IMR-90 (cell line): ENCODE measurements at regions not wholly inside any gene's neighbourhood (a gene's known extent, or its start where the extent isn't known, plus 50 kb on each side); places are given as distances from the start of the nearest gene placed in this dataset.

Source experiments
- ATAC-seq: fragments of 200-7000 bp; cut with Tn5 transposase; 2 replicates; pipeline ENCODE4 v1.9.1; 2020; ENCODE audit warnings: low read depth, mild to moderate bottlenecking, moderate library complexity
- BruUV-seq: library from RNA; stranded (reverse); fragments of 400-500 nt; replicated peaks from 2 replicates; lab custom pipeline; 2021; lab: Mats Ljungman, UMichigan
- CTCF ChIA-PET: fragments of 300-600 bp; formaldehyde crosslinking; extraction: SDS; loops from one replicate; lab custom pipeline; 2021; ENCODE audit warnings: antibody characterized with exemption; lab: Yijun Ruan, JAX
- POLR2A ChIA-PET: fragments of 300-600 bp; sonication (Branson Sonifier 250); formaldehyde crosslinking; loops from one replicate; lab custom pipeline; 2022; ENCODE audit warnings: antibody characterized with exemption; ENCODE audit not compliant: unreplicated experiment; lab: Charles Lee
- DNase-seq: peaks from one replicate; pipeline ENCODE4 v3.0.0; 2013
- H2AFZ ChIP-seq: replicated peaks from 2 replicates; pipeline ENCODE3; 2013; ENCODE audit warnings: low read length, mild to moderate bottlenecking; ENCODE audit not compliant: poor library complexity
- H2AK5ac ChIP-seq: 2 replicates; pipeline ENCODE4 v1.6.1; 2013; ENCODE audit warnings: low read depth, low read length, inconsistent platforms
- H2AK9ac ChIP-seq: replicated peaks from 2 replicates; pipeline ENCODE3; 2013; ENCODE audit warnings: mild to moderate bottlenecking, low read depth, low read length, moderate library complexity; ENCODE audit not compliant: poor library complexity
- H2BK120ac ChIP-seq: 2 replicates; pipeline ENCODE4 v1.6.1; 2013; ENCODE audit warnings: low read depth, low read length, inconsistent platforms
- H2BK15ac ChIP-seq: 3 replicates; pipeline ENCODE4 v1.6.1; 2013; ENCODE audit warnings: low read depth, low read length, inconsistent platforms
- H2BK20ac ChIP-seq: 2 replicates; pipeline ENCODE4 v1.6.1; 2013; ENCODE audit warnings: low read depth, mild to moderate bottlenecking, inconsistent platforms, low read length, moderate library complexity
- H2BK5ac ChIP-seq: 2 replicates; pipeline ENCODE4 v1.6.1; 2013; ENCODE audit warnings: mild to moderate bottlenecking, low read depth, low read length, inconsistent platforms; ENCODE audit not compliant: poor library complexity, severe bottlenecking
- H3K14ac ChIP-seq: replicated peaks from 2 replicates; pipeline ENCODE4 v1.6.1; 2013; ENCODE audit warnings: low read depth, low read length, inconsistent platforms
- H3K18ac ChIP-seq: 2 replicates; pipeline ENCODE4 v1.6.1; 2013; ENCODE audit warnings: low read depth, low read length, control low read depth
- H3K23ac ChIP-seq: 2 replicates; pipeline ENCODE4 v1.6.1; 2013; ENCODE audit warnings: low read depth, low read length, inconsistent platforms
- H3K27ac ChIP-seq: 2 replicates; pipeline ENCODE4 v1.5.1; 2013; ENCODE audit warnings: mild to moderate bottlenecking, control low read depth, low read length; ENCODE audit not compliant: insufficient read depth
- H3K27me3 ChIP-seq: 2 replicates; pipeline ENCODE4 v1.6.1; 2013; ENCODE audit warnings: low read length; ENCODE audit not compliant: control insufficient read depth, insufficient read depth
- H3K36me3 ChIP-seq: 2 replicates; pipeline ENCODE4 v1.6.1; 2013; ENCODE audit warnings: low read length, mixed read lengths; ENCODE audit not compliant: control insufficient read depth, insufficient read depth
- H3K4ac ChIP-seq: 2 replicates; pipeline ENCODE4 v1.6.1; 2013; ENCODE audit warnings: low read depth, low read length, inconsistent platforms
- H3K4me1 ChIP-seq: 2 replicates; pipeline ENCODE4 v1.6.1; 2013; ENCODE audit warnings: low read length, mixed read lengths; ENCODE audit not compliant: control insufficient read depth, insufficient read depth
- H3K4me2 ChIP-seq: 2 replicates; pipeline ENCODE4 v1.6.1; 2013; ENCODE audit warnings: low read depth, mild to moderate bottlenecking, control low read depth, low read length, moderate library complexity
- H3K4me3 ChIP-seq: 2 replicates; pipeline ENCODE4 v1.5.1; 2013; ENCODE audit warnings: low read depth, mild to moderate bottlenecking, control low read depth, low read length, moderate library complexity; ENCODE audit not compliant: insufficient read depth
- H3K56ac ChIP-seq: 2 replicates; pipeline ENCODE4 v1.6.1; 2013; ENCODE audit warnings: low read length, inconsistent platforms; ENCODE audit not compliant: insufficient read depth; ENCODE audit errors: extremely low read depth
- H3K79me1 ChIP-seq, 2 experiments: 2 replicates each; pipeline ENCODE4 v1.6.1; 2013; ENCODE audit warnings: low read length in 2 of 2, inconsistent platforms in 1 of 2, low read depth in 1 of 2
- H3K9ac ChIP-seq: 2 replicates; pipeline ENCODE4 v1.6.1; 2013; ENCODE audit warnings: low read depth, low read length, control low read depth
- H3K9me1 ChIP-seq: 2 replicates; pipeline ENCODE4 v1.6.1; 2013; ENCODE audit warnings: low read length, inconsistent platforms; ENCODE audit not compliant: insufficient read depth
- H3K9me3 ChIP-seq: 2 replicates; pipeline ENCODE4 v1.6.1; 2013; ENCODE audit warnings: low read length; ENCODE audit not compliant: control insufficient read depth, insufficient read depth
- H4K20me1 ChIP-seq: 2 replicates; pipeline ENCODE4 v1.6.1; 2013; ENCODE audit warnings: low read length, inconsistent platforms; ENCODE audit not compliant: insufficient read depth
- H4K5ac ChIP-seq: 2 replicates; pipeline ENCODE4 v1.6.1; 2013; ENCODE audit warnings: mild to moderate bottlenecking, low read depth, low read length, control low read depth
- H4K8ac ChIP-seq, 2 experiments: 2 replicates each; pipeline ENCODE4 v1.6.1; 2013; ENCODE audit warnings: low read depth in 2 of 2, low read length in 2 of 2, control low read depth in 1 of 2, inconsistent platforms in 1 of 2
- H4K91ac ChIP-seq: 2 replicates; pipeline ENCODE4 v1.6.1; 2013; ENCODE audit warnings: low read depth, low read length, inconsistent platforms; ENCODE audit not compliant: insufficient read depth
- BHLHE40 ChIP-seq: fragments of 150-350 bp; IDR thresholded peaks from 2 replicates; pipeline ENCODE4 v1.6.1; 2016; ENCODE audit warnings: mild to moderate bottlenecking, low read depth, low read length
- CEBPB ChIP-seq: IDR thresholded peaks from 2 replicates; pipeline ENCODE4 v1.6.1; 2012; ENCODE audit warnings: low read depth, low read length, improper control_type of control experiment
- FOS ChIP-seq: fragments of 150-350 bp; IDR thresholded peaks from 2 replicates; pipeline ENCODE4 v1.6.1; 2016; ENCODE audit warnings: low read depth, low read length
- MAZ ChIP-seq: IDR thresholded peaks from 2 replicates; pipeline ENCODE4 v1.6.1; 2012; ENCODE audit warnings: low read depth, mild to moderate bottlenecking, low read length, improper control_type of control experiment, moderate library complexity, borderline replicate concordance
- POLR2A ChIP-seq: IDR thresholded peaks from 2 replicates; pipeline ENCODE4 v1.6.1; 2012; ENCODE audit warnings: mild to moderate bottlenecking, low read depth, low read length
- RCOR1 ChIP-seq: IDR thresholded peaks from 2 replicates; pipeline ENCODE4 v1.6.1; 2012; ENCODE audit warnings: mild to moderate bottlenecking, low read length, improper control_type of control experiment; ENCODE audit not compliant: insufficient replicate concordance
- RFX5 ChIP-seq: IDR thresholded peaks from 2 replicates; pipeline ENCODE4 v1.8.0; 2012; ENCODE audit warnings: low read depth, mild to moderate bottlenecking, low read length, moderate library complexity
- SMC3 ChIP-seq: fragments of 150-350 bp; IDR thresholded peaks from 2 replicates; pipeline ENCODE4 v1.6.1; 2016; ENCODE audit warnings: low read depth, mild to moderate bottlenecking, antibody characterized with exemption, low read length, moderate library complexity
- WGBS, 2 experiments: methylation state at CpG; one replicate each; pipeline versions ENCODE4 v1.1.5 to v1.1.7; 2013; ENCODE audit warnings: missing lambda C conversion rate in 2 of 2; ENCODE audit not compliant: insufficient read length in 1 of 2; ENCODE audit errors: extremely low coverage in 2 of 2; 5-methylcytosine and 5-hydroxymethylcytosine counted together
- dilution Hi-C: fragments of 300-500 bp; cut with HindIII; formaldehyde crosslinking; loops from one replicate; pipeline ENCODE4 v1.14.3; 2018; ENCODE audit warnings: low sequenced_read_pairs; ENCODE audit not compliant: unreplicated experiment
- in situ Hi-C: fragments of 300-500 bp; cut with MboI; formaldehyde crosslinking; loops from 3 replicates; pipeline ENCODE4 v1.14.3; 2019; ENCODE audit warnings: low sequenced_read_pairs, inconsistent platforms, mixed read lengths
- intact Hi-C: fragments of 100-400 bp; cut with micrococcal nuclease; formaldehyde crosslinking; loops from 2 replicates; pipeline ENCODE4 v1.10.0; 2022
- TF ChIP-seq, protein P1 (sequence below): fragments of 150-350 bp; IDR thresholded peaks from 2 replicates; pipeline ENCODE4 v1.6.1; 2017; ENCODE audit warnings: mild to moderate bottlenecking, antibody characterized with exemption, low read length, low read depth
- TF ChIP-seq, protein P2 (sequence below): conservative IDR thresholded peaks from 2 replicates; pipeline ENCODE4 v1.5.1; 2012; ENCODE audit warnings: mild to moderate bottlenecking, low read depth, low read length, improper control_type of control experiment
- TF ChIP-seq, protein P3 (sequence below): fragments of 150-350 bp; IDR thresholded peaks from 2 replicates; pipeline ENCODE4 v1.6.1; 2016; ENCODE audit warnings: low read depth, mild to moderate bottlenecking, low read length, moderate library complexity, borderline replicate concordance

GRCh38 chr7:81029511-81029910 lies 110.7 kb upstream of the SEMA3C start:
- ATAC-seq (no peak), DNase-seq (no peak)
- no peak overlapping the region for H3K18ac ChIP-seq
- no peak overlapping the region for H2AK5ac ChIP-seq
- no peaks in the 10 kb centered on the region for H3K9me1 ChIP-seq
- H4K5ac ChIP-seq, result no peak overlapping the region
- H3K36me3 ChIP-seq, result no peaks in the 10 kb centered on the region
- no peak overlapping the region for H2BK20ac ChIP-seq
- in situ Hi-C loops (no loop called here), dilution Hi-C loops (no loop called here), intact Hi-C loops (no loop called here)
- no peak overlapping the region for H3K27ac ChIP-seq
- H3K23ac ChIP-seq, result no peak overlapping the region
- no peak overlapping the region for H4K91ac ChIP-seq
- H4K20me1 ChIP-seq, result no peaks in the 10 kb centered on the region
- H2BK120ac ChIP-seq, result no peak overlapping the region
- no peak overlapping the region for H3K4me3 ChIP-seq
- H2BK5ac ChIP-seq, result no peak overlapping the region
- no peak for TF ChIP-seq CEBPB
- no peak for TF ChIP-seq FOS
- TF ChIP-seq SMC3, result no peak
- TF ChIP-seq, protein P1, sequence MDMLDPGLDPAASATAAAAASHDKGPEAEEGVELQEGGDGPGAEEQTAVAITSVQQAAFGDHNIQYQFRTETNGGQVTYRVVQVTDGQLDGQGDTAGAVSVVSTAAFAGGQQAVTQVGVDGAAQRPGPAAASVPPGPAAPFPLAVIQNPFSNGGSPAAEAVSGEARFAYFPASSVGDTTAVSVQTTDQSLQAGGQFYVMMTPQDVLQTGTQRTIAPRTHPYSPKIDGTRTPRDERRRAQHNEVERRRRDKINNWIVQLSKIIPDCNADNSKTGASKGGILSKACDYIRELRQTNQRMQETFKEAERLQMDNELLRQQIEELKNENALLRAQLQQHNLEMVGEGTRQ, result no peak
- no peak for TF ChIP-seq BHLHE40
- TF ChIP-seq, protein P2, sequence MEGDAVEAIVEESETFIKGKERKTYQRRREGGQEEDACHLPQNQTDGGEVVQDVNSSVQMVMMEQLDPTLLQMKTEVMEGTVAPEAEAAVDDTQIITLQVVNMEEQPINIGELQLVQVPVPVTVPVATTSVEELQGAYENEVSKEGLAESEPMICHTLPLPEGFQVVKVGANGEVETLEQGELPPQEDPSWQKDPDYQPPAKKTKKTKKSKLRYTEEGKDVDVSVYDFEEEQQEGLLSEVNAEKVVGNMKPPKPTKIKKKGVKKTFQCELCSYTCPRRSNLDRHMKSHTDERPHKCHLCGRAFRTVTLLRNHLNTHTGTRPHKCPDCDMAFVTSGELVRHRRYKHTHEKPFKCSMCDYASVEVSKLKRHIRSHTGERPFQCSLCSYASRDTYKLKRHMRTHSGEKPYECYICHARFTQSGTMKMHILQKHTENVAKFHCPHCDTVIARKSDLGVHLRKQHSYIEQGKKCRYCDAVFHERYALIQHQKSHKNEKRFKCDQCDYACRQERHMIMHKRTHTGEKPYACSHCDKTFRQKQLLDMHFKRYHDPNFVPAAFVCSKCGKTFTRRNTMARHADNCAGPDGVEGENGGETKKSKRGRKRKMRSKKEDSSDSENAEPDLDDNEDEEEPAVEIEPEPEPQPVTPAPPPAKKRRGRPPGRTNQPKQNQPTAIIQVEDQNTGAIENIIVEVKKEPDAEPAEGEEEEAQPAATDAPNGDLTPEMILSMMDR, result no peak
- no peak for TF ChIP-seq RCOR1
- no peak for TF ChIP-seq POLR2A
- TF ChIP-seq RFX5, result no peak
- TF ChIP-seq, protein P3, sequence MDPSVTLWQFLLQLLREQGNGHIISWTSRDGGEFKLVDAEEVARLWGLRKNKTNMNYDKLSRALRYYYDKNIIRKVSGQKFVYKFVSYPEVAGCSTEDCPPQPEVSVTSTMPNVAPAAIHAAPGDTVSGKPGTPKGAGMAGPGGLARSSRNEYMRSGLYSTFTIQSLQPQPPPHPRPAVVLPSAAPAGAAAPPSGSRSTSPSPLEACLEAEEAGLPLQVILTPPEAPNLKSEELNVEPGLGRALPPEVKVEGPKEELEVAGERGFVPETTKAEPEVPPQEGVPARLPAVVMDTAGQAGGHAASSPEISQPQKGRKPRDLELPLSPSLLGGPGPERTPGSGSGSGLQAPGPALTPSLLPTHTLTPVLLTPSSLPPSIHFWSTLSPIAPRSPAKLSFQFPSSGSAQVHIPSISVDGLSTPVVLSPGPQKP, result no peak
- no peak for TF ChIP-seq MAZ
- H2BK15ac ChIP-seq, result no peak overlapping the region
- no peak overlapping the region for H2AK9ac ChIP-seq
- BruUV-seq, result no TSS peak
- H3K9me3 ChIP-seq, result no peaks in the 10 kb centered on the region
- H2AFZ ChIP-seq, result no peak overlapping the region
- H3K14ac ChIP-seq, result no peak overlapping the region
- H3K4me1 ChIP-seq, result no peaks in the 10 kb centered on the region
- H3K27me3 ChIP-seq, result no peaks in the 10 kb centered on the region
- H3K4ac ChIP-seq, result no peak overlapping the region
- H3K79me1 ChIP-seq, result no peaks in the 10 kb centered on the region
- no peak overlapping the region for H4K8ac ChIP-seq
- H3K56ac ChIP-seq, result no peak overlapping the region
- no peak overlapping the region for H3K4me2 ChIP-seq
- 80% methylated on average over 1 of the region's 3 CpGs; no CpG with 5 or more reads in 1 of the 2 experiments for WGBS, 2 experiments
- ChIA-PET CTCF (no interaction called here), POLR2A (no interaction called here)
- no peak overlapping the region for H3K9ac ChIP-seq
